ENCODE measurements at regions not wholly inside any gene's neighbourhood (a gene's known extent, or its start where the extent isn't known, plus 50 kb on each side); places are given as distances from the start of the nearest gene placed in this dataset.

GRCh38 chr2:120568089-120568974, 167.3 kb upstream of the GLI2 start:
- no peak overlapping the region for H3K4me3 ChIP-seq
- peaks cover 0 to 8% of the 10 kb centered on the region in 2 donors for H3K4me1 ChIP-seq (replicated peaks in 1 of 2)
- DNase-seq = no peak
- no peaks in the 10 kb centered on the region for H3K36me3 ChIP-seq (replicated peaks in 1 of 2)
- no peaks in the 10 kb centered on the region for H3K9me3 ChIP-seq (replicated peaks in 1 of 3)
- intact Hi-C loops (cut with DNase I) = no loop called here
- no peaks in the 10 kb centered on the region for H3K27me3 ChIP-seq
- no peak overlapping the region for H3K27ac ChIP-seq
- 76 to 90% (median 89%) methylated on average over 4 to 10 of the region's 10 CpGs for WGBS, 4 donors
- no peak for TF ChIP-seq POLR2A (IDR thresholded peaks at IDR 0.05)
- TF ChIP-seq, protein P1, sequence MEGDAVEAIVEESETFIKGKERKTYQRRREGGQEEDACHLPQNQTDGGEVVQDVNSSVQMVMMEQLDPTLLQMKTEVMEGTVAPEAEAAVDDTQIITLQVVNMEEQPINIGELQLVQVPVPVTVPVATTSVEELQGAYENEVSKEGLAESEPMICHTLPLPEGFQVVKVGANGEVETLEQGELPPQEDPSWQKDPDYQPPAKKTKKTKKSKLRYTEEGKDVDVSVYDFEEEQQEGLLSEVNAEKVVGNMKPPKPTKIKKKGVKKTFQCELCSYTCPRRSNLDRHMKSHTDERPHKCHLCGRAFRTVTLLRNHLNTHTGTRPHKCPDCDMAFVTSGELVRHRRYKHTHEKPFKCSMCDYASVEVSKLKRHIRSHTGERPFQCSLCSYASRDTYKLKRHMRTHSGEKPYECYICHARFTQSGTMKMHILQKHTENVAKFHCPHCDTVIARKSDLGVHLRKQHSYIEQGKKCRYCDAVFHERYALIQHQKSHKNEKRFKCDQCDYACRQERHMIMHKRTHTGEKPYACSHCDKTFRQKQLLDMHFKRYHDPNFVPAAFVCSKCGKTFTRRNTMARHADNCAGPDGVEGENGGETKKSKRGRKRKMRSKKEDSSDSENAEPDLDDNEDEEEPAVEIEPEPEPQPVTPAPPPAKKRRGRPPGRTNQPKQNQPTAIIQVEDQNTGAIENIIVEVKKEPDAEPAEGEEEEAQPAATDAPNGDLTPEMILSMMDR (IDR thresholded peaks at IDR 0.05) = no peak

GRCh38 chr2:120568975-120569268, 166.7 kb upstream of the GLI2 start:
- H3K4me1 ChIP-seq (replicated peaks in 1 of 2) = peaks cover 0 to 8% of the 10 kb centered on the region in 2 donors
- H3K36me3 ChIP-seq (replicated peaks in 1 of 2) = no peaks in the 10 kb centered on the region
- TF ChIP-seq, protein P1 (IDR thresholded peaks at IDR 0.05) = no peak
- no peak for TF ChIP-seq POLR2A (IDR thresholded peaks at IDR 0.05)
- no peak overlapping the region for H3K27ac ChIP-seq
- WGBS, 4 donors = 63 to 84% (median 77%) methylated on average over 3 of the region's 3 CpGs
- DNase-seq = no peak
- no peaks in the 10 kb centered on the region for H3K9me3 ChIP-seq (replicated peaks in 1 of 3)
- intact Hi-C loops (cut with DNase I) = no loop called here
- no peak overlapping the region for H3K4me3 ChIP-seq
- no peaks in the 10 kb centered on the region for H3K27me3 ChIP-seq

- TF ChIP-seq POLR2A (IDR thresholded peaks at IDR 0.05) = no peak
- TF ChIP-seq, protein P1 (IDR thresholded peaks at IDR 0.05) = no peak
- Histone ChIP-seq H3K9me3 (replicated peaks in 1 of 3) (no peaks in the 10 kb centered on the region), H3K36me3 (replicated peaks in 1 of 2) (no peaks in the 10 kb centered on the region), H3K27me3 (no peaks in the 10 kb centered on the region), H3K4me3 (no peak overlapping the region), H3K27ac (no peak overlapping the region), H3K4me1 (replicated peaks in 1 of 2) (peaks cover 0 to 8% of the 10 kb centered on the region in 2 donors)
- DNase-seq = no peak
- intact Hi-C loops (cut with DNase I) = no loop called here
- WGBS, 4 donors = 89 to 98% (median 94%) methylated on average over 11 to 12 of the region's 12 CpGs
Observed at GRCh38 chr2:120570001-120570400, 165.7 kb upstream of the GLI2 start.

- TF ChIP-seq, protein P1 (IDR thresholded peaks at IDR 0.05) = no peak
- TF ChIP-seq POLR2A (IDR thresholded peaks at IDR 0.05) = no peak
- intact Hi-C loops (cut with DNase I) = no loop called here
- WGBS, 4 donors = 77 to 97% (median 82%) methylated on average over 6 to 7 of the region's 7 CpGs
- Histone ChIP-seq H3K36me3 (replicated peaks in 1 of 2) (no peaks in the 10 kb centered on the region), H3K27ac (no peak overlapping the region), H3K9me3 (replicated peaks in 1 of 3) (no peaks in the 10 kb centered on the region), H3K4me3 (no peak overlapping the region), H3K4me1 (replicated peaks in 1 of 2) (peaks cover 0 to 8% of the 10 kb centered on the region in 2 donors), H3K27me3 (no peaks in the 10 kb centered on the region)
- no peak for DNase-seq
Observed at GRCh38 chr2:120570546-120570945, 165.1 kb upstream of the GLI2 start.
